Spleen (tissue), 7 donors: ENCODE measurements at regions not wholly inside any gene's neighbourhood (a gene's known extent, or its start where the extent isn't known, plus 50 kb on each side); places are given as distances from the start of the nearest gene placed in this dataset.

Source experiments
- CTCF ChIP-seq, 11 experiments: fragments of 200-600 bp in 7 of 11; fragments of 450-650 bp in 4 of 11; sonication (generic) in 4 of 11; IDR thresholded peaks in 8 of 11; conservative IDR thresholded peaks in 3 of 11; 1 replicate in 7 of 11; 2 replicates in 4 of 11; pipeline versions ENCODE4 v1.4.0 to v1.8.0; 2016 to 2021; ENCODE audit warnings: antibody characterized with exemption in 11 of 11, inconsistent platforms in 4 of 11, mild to moderate bottlenecking in 1 of 11
- POLR2A ChIP-seq, 3 donors: fragments of 450-650 bp; IDR thresholded peaks; one replicate each; pipeline ENCODE4 v1.5.1; 2017; ENCODE audit warnings: antibody characterized with exemption in 3 of 3, mild to moderate bottlenecking in 1 of 3
- donor health status: DM: no; HTN: no; CAD: no; lungs with moderate emphysema.
- donor health status: DM: no; HTN: no; CAD: no.
- donor health status: DM: no; HTN: no; CAD: no.

- TF ChIP-seq CTCF (IDR thresholded peaks at IDR 0.05 in 8 of 11, conservative IDR thresholded peaks at IDR 0.05 in 3 of 11): no peak
- no peak for TF ChIP-seq POLR2A (IDR thresholded peaks at IDR 0.05)
Observed at GRCh38 chr13:48873081-48873480, 102.6 kb upstream of the FNDC3A start.
